ENCODE measurements at regions not wholly inside any gene's neighbourhood (a gene's known extent, or its start where the extent isn't known, plus 50 kb on each side); places are given as distances from the start of the nearest gene placed in this dataset.

DNA sequence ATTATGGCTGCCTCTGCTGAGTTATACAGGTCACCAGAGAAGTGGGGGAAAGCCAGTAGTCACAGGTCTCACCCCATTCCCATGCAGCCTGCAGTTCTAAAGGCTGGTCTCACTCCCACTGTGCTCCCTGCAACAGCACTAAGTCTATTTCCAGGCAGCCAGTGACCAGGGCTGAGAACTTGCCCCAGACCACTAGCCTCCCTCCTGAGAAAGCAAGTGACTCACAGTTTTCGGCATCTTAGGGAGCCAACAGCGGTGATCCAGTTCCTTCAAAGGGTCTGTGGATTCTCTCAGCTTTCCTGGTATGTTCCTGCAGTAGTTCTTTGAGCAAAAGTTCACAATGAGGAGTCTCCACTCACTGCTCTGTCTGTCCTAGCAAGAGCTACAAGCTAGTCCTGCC is 329.6 kb upstream of the MAP2 start:
- TF ChIP-seq, protein P1, sequence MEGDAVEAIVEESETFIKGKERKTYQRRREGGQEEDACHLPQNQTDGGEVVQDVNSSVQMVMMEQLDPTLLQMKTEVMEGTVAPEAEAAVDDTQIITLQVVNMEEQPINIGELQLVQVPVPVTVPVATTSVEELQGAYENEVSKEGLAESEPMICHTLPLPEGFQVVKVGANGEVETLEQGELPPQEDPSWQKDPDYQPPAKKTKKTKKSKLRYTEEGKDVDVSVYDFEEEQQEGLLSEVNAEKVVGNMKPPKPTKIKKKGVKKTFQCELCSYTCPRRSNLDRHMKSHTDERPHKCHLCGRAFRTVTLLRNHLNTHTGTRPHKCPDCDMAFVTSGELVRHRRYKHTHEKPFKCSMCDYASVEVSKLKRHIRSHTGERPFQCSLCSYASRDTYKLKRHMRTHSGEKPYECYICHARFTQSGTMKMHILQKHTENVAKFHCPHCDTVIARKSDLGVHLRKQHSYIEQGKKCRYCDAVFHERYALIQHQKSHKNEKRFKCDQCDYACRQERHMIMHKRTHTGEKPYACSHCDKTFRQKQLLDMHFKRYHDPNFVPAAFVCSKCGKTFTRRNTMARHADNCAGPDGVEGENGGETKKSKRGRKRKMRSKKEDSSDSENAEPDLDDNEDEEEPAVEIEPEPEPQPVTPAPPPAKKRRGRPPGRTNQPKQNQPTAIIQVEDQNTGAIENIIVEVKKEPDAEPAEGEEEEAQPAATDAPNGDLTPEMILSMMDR (IDR thresholded peaks at IDR 0.05) = no peak
- no peak for TF ChIP-seq POLR2A (IDR thresholded peaks at IDR 0.05)
